ENCODE measurements at regions not wholly inside any gene's neighbourhood (a gene's known extent, or its start where the extent isn't known, plus 50 kb on each side); places are given as distances from the start of the nearest gene placed in this dataset.

DNA sequence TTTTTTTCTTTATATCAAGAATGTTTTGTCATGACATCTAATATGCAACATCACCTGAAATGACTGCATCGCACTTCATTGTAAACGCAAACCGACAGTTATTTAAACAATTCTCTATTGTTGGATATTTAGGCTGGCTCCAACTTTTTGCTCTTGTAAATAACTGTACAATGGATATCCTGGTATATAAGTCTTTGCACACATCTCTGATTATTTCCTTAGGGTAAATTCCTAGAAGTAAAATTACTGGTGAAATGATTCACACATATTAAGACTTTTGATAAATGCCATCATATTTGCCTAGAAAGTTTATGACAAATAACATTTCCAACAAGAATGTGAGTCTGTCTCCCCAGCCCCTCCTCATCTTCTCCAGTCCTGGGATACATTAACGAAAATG lies 154.7 kb downstream of the TFAP2C start:
- Mint-ChIP-seq H3K4me1 (ENCODE audit: low read depth) (peaks cover 10% of the 10 kb centered on the region), H3K27ac (no peak overlapping the region), H3K4me3 (no peak overlapping the region), H3K9me3 (no peaks in the 10 kb centered on the region), H3K27me3 (peaks cover 5% of the 10 kb centered on the region), H3K36me3 (ENCODE audit: low read depth) (no peaks in the 10 kb centered on the region)
- POLR2A ChIA-PET, result no interaction called here
- Histone ChIP-seq H3K36me3 (ENCODE audit: insufficient read depth, low read length) (no peaks in the 10 kb centered on the region), H3K4me3 (ENCODE audit: low read length) (no peak overlapping the region), H3K27ac (ENCODE audit: low read depth in 1 of 2, low read length in 2 of 2) (no peak overlapping the region), H3K27me3 (ENCODE audit: control insufficient read depth in 1 of 2, insufficient read depth in 2 of 2, low read length in 2 of 2) (peaks cover 0 to 7% of the 10 kb centered on the region in 2 experiments), H3K9me3 (ENCODE audit: control insufficient read depth in 1 of 2, insufficient read depth in 1 of 2, low read length in 2 of 2) (no peaks in the 10 kb centered on the region), H3K4me1 (ENCODE audit: insufficient read depth, low read length) (peaks cover 4% of the 10 kb centered on the region)
- intact Hi-C loops (cut with DNase I, micrococcal nuclease), result no loop called here
- DNase-seq, result no peak
- ATAC-seq (ENCODE audit: poor library complexity), result no peak
- CTCF ChIA-PET, result no interaction called here
- TF ChIP-seq, protein P1, sequence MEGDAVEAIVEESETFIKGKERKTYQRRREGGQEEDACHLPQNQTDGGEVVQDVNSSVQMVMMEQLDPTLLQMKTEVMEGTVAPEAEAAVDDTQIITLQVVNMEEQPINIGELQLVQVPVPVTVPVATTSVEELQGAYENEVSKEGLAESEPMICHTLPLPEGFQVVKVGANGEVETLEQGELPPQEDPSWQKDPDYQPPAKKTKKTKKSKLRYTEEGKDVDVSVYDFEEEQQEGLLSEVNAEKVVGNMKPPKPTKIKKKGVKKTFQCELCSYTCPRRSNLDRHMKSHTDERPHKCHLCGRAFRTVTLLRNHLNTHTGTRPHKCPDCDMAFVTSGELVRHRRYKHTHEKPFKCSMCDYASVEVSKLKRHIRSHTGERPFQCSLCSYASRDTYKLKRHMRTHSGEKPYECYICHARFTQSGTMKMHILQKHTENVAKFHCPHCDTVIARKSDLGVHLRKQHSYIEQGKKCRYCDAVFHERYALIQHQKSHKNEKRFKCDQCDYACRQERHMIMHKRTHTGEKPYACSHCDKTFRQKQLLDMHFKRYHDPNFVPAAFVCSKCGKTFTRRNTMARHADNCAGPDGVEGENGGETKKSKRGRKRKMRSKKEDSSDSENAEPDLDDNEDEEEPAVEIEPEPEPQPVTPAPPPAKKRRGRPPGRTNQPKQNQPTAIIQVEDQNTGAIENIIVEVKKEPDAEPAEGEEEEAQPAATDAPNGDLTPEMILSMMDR (IDR thresholded peaks at IDR 0.05), result no peak

- Mint-ChIP-seq H3K36me3 (ENCODE audit: low read depth) (no peaks in the 10 kb centered on the region), H3K27ac (no peak overlapping the region), H3K4me3 (no peak overlapping the region), H3K27me3 (peaks cover 3% of the 10 kb centered on the region), H3K9me3 (no peaks in the 10 kb centered on the region), H3K4me1 (ENCODE audit: low read depth) (no peaks in the 10 kb centered on the region)
- intact Hi-C loops (cut with DNase I, micrococcal nuclease), result no loop called here
- Histone ChIP-seq H3K27me3 (ENCODE audit: control insufficient read depth in 1 of 2, insufficient read depth in 2 of 2, low read length in 2 of 2) (no peaks in the 10 kb centered on the region), H3K4me1 (ENCODE audit: insufficient read depth, low read length) (no peaks in the 10 kb centered on the region), H3K27ac (ENCODE audit: low read depth in 1 of 2, low read length in 2 of 2) (no peak overlapping the region), H3K36me3 (ENCODE audit: insufficient read depth, low read length) (no peaks in the 10 kb centered on the region), H3K9me3 (ENCODE audit: control insufficient read depth in 1 of 2, insufficient read depth in 1 of 2, low read length in 2 of 2) (no peaks in the 10 kb centered on the region), H3K4me3 (ENCODE audit: low read length) (no peak overlapping the region)
- TF ChIP-seq, protein P1 (IDR thresholded peaks at IDR 0.05), result no peak
- ATAC-seq (ENCODE audit: poor library complexity), result no peak
- POLR2A ChIA-PET, result no interaction called here
- CTCF ChIA-PET, result no interaction called here
- no peak for DNase-seq
These were observed 157.4 kb downstream of the TFAP2C start for GRCh38 chr20:56786503-56786902.

DNA sequence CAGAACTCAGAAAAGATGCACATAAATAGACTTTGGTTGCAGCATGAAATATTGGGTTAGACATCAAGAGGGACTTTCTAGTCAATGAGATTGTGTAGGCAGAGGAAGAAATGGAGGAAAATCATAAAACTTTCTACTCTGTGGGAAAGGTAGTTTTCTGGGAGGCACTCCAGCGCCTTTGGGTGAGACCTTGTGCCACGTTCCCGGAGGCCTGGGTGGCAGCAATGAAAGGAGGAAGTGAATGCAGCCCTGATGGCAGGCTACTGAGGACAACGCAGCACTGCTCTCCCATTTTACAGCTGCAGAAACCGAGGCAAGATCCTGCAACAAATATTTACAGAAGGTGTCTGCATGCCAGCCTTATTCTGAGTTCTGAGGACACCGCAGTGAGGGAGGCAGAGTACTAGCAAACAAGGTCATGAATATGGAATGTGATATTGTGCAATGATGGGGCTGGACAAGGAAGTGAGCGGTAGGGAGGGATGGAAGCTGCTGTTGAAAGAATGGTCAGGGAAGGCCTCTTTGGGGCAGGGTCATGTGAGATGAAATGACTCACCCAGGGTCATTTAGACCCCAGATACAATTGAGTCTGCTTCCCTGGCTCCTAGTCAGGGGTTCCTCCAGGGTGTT lies 159.1 kb downstream of the TFAP2C start:
- TF ChIP-seq, protein P1 (IDR thresholded peaks at IDR 0.05), result no peak
- ATAC-seq (ENCODE audit: poor library complexity) (no peak), DNase-seq (no peak)
- Mint-ChIP-seq H3K9me3 (no peaks in the 10 kb centered on the region), H3K36me3 (ENCODE audit: low read depth) (no peaks in the 10 kb centered on the region), H3K4me3 (no peak overlapping the region), H3K4me1 (ENCODE audit: low read depth) (no peaks in the 10 kb centered on the region), H3K27me3 (no peaks in the 10 kb centered on the region), H3K27ac (no peak overlapping the region)
- H3K27ac ChIP-seq (ENCODE audit: low read depth in 1 of 2, low read length in 2 of 2), result no peak overlapping the region
- no peaks in the 10 kb centered on the region for H3K36me3 ChIP-seq (ENCODE audit: insufficient read depth, low read length)
- H3K4me1 ChIP-seq (ENCODE audit: insufficient read depth, low read length), result no peaks in the 10 kb centered on the region
- H3K4me3 ChIP-seq (ENCODE audit: low read length), result no peak overlapping the region
- intact Hi-C loops (cut with DNase I, micrococcal nuclease), result no loop called here
- no peaks in the 10 kb centered on the region for H3K27me3 ChIP-seq (ENCODE audit: control insufficient read depth in 1 of 2, insufficient read depth in 2 of 2, low read length in 2 of 2)
- CTCF ChIA-PET, result no interaction called here
- H3K9me3 ChIP-seq (ENCODE audit: control insufficient read depth in 1 of 2, insufficient read depth in 1 of 2, low read length in 2 of 2), result no peaks in the 10 kb centered on the region
- POLR2A ChIA-PET, result no interaction called here

All from CD4-positive, alpha-beta T cell (primary cell).